GM23338 (cell line): ENCODE measurements at regions not wholly inside any gene's neighbourhood (a gene's known extent, or its start where the extent isn't known, plus 50 kb on each side); places are given as distances from the start of the nearest gene placed in this dataset.

Experiments used
- EZH2 ChIP-seq: fragments of 200-600 bp; sonication (generic); IDR thresholded peaks from one replicate; pipeline ENCODE4 v1.8.0; 2017; ENCODE audit warnings: antibody characterized with exemption, mild to moderate bottlenecking, low read depth; ENCODE audit not compliant: unreplicated experiment
- EZH2phosphoT487 ChIP-seq: fragments of 200-600 bp; sonication (generic); IDR thresholded peaks from one replicate; pipeline ENCODE4 v1.8.1; 2018; ENCODE audit warnings: antibody characterized with exemption; ENCODE audit not compliant: unreplicated experiment
- POLR2AphosphoS5 ChIP-seq: IDR thresholded peaks from 2 replicates; pipeline ENCODE4 v1.6.1; 2016; ENCODE audit warnings: antibody characterized with exemption, low read depth
- ZNF114 ChIP-seq: fragments of 250-450 bp; sonication (Bioruptor Pico); IDR thresholded peaks from 2 replicates; pipeline ENCODE4 v1.5.0; 2020; ENCODE audit warnings: mild to moderate bottlenecking, moderate library complexity
- TF ChIP-seq, protein P1 (sequence below), 2 experiments: fragments of 200-600 bp in 1 of 2; sonication (generic) in 1 of 2; conservative IDR thresholded peaks; 2 replicates each; pipeline versions ENCODE4 v1.5.1 to v1.6.1; 2016 to 2017; ENCODE audit warnings: antibody characterized with exemption in 2 of 2, low read depth in 2 of 2, mild to moderate bottlenecking in 2 of 2, moderate library complexity in 1 of 2

DNA sequence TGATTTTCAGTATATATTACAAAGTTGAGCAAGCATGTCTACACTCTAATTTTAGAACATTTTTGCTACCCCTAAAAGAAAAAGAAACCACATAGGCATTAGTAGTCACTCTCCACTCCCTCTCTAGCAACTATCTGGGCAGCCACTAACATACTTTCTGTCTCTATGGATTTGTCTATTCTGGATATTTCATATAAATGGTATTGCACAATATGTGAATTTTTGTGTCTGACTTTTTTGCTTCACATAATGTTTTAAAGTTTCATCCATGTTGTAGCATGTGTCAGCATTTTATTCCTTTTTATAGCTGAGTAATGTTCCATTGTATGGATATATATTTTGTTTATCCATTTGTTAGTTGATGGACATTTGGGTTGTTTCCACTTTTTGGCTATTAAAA lies 232.5 kb upstream of the CTAGE1 start:
- TF ChIP-seq, protein P1, sequence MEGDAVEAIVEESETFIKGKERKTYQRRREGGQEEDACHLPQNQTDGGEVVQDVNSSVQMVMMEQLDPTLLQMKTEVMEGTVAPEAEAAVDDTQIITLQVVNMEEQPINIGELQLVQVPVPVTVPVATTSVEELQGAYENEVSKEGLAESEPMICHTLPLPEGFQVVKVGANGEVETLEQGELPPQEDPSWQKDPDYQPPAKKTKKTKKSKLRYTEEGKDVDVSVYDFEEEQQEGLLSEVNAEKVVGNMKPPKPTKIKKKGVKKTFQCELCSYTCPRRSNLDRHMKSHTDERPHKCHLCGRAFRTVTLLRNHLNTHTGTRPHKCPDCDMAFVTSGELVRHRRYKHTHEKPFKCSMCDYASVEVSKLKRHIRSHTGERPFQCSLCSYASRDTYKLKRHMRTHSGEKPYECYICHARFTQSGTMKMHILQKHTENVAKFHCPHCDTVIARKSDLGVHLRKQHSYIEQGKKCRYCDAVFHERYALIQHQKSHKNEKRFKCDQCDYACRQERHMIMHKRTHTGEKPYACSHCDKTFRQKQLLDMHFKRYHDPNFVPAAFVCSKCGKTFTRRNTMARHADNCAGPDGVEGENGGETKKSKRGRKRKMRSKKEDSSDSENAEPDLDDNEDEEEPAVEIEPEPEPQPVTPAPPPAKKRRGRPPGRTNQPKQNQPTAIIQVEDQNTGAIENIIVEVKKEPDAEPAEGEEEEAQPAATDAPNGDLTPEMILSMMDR (conservative IDR thresholded peaks at IDR 0.05; ENCODE audit: low read depth in 2 of 2): no peak
- TF ChIP-seq POLR2AphosphoS5 (no peak), EZH2 (no peak), EZH2phosphoT487 (no peak), ZNF114 (CRISPR knock-in tag) (no peak)
